Fibroblast of skin of left quadriceps (primary cell): ENCODE measurements at regions not wholly inside any gene's neighbourhood (a gene's known extent, or its start where the extent isn't known, plus 50 kb on each side); places are given as distances from the start of the nearest gene placed in this dataset.
"Not testable (repeated sequence)": the region's sequence is repeated elsewhere in the genome, so short reads cannot be mapped to it uniquely, and the experiment has no call there.

Source experiments
- DNase-seq, 2 experiments: peaks; one replicate each; pipeline ENCODE4 v3.0.0-alpha.2; 2013; ENCODE audit warnings: low read depth in 2 of 2

- no peak for DNase-seq
Measured at GRCh38 chr4:177802162-177802561, 359.9 kb upstream of the AGA start.

GRCh38 chr4:177802661-177803060, 360.4 kb upstream of the AGA start:
- no peak for DNase-seq

GRCh38 chr4:177803151-177803550, 360.9 kb upstream of the AGA start:
- DNase-seq = no peak

GRCh38 chr4:177809791-177810190, 367.6 kb upstream of the AGA start:
- no peak for DNase-seq

GRCh38 chr4:177810220-177810619, 368.0 kb upstream of the AGA start:
- DNase-seq = no peak

GRCh38 chr4:177818392-177818791, 376.2 kb upstream of the AGA start:
- not testable (repeated sequence) for DNase-seq

GRCh38 chr4:177826973-177827372, 384.7 kb upstream of the AGA start:
- DNase-seq = no peak

- no peak for DNase-seq
Measured at GRCh38 chr4:177841258-177841657, 399.0 kb upstream of the AGA start.

GRCh38 chr4:177853229-177853628, 411.0 kb upstream of the AGA start:
- no peak for DNase-seq

- DNase-seq = no peak
Measured at GRCh38 chr4:177855507-177856197, 413.4 kb upstream of the AGA start.

- no peak for DNase-seq
Measured at GRCh38 chr4:177860171-177860570, 417.9 kb upstream of the AGA start.

- DNase-seq = no peak
Measured at GRCh38 chr4:177861551-177862094, 419.4 kb upstream of the AGA start.

- DNase-seq = no peak
Measured at GRCh38 chr4:177862541-177863176, 420.4 kb upstream of the AGA start.

GRCh38 chr4:177879851-177880250, 437.6 kb upstream of the AGA start:
- no peak for DNase-seq

GRCh38 chr4:177895136-177895535, 452.9 kb upstream of the AGA start:
- DNase-seq = no peak

GRCh38 chr4:177901786-177902185, 459.5 kb upstream of the AGA start:
- no peak for DNase-seq

- DNase-seq = no peak
Measured at GRCh38 chr4:177902386-177902785, 460.1 kb upstream of the AGA start.

GRCh38 chr4:177907736-177908424, 465.6 kb upstream of the AGA start:
- DNase-seq = no peak

- DNase-seq = no peak
Measured at GRCh38 chr4:177921715-177922114, 479.5 kb upstream of the AGA start.

GRCh38 chr4:177923888-177924287, 481.7 kb upstream of the AGA start:
- DNase-seq = peak in 1 of 2 experiments; percentile 16

- DNase-seq = no peak
Measured at GRCh38 chr4:177937041-177937440, 494.8 kb upstream of the AGA start.

- DNase-seq = no peak
Measured at GRCh38 chr4:177938226-177938625, 496.0 kb upstream of the AGA start.

GRCh38 chr4:177945268-177945667, 503.0 kb upstream of the AGA start:
- no peak for DNase-seq
